Astrocyte of the hippocampus (primary cell): ENCODE measurements at regions not wholly inside any gene's neighbourhood (a gene's known extent, or its start where the extent isn't known, plus 50 kb on each side); places are given as distances from the start of the nearest gene placed in this dataset.
A peak's percentile ranks its signal among the peaks of the same experiment; 100 is the strongest.
"Not testable (repeated sequence)": the region's sequence is repeated elsewhere in the genome, so short reads cannot be mapped to it uniquely, and the experiment has no call there.

Experiments
- DNase-seq: peaks from one replicate; pipeline ENCODE4 v3.0.0; 2011; ENCODE audit warnings: low read depth, low spot score

GRCh38 chr3:197459571-197459970 is 96.2 kb downstream of the BDH1 start:
- not testable (repeated sequence) for DNase-seq

DNA sequence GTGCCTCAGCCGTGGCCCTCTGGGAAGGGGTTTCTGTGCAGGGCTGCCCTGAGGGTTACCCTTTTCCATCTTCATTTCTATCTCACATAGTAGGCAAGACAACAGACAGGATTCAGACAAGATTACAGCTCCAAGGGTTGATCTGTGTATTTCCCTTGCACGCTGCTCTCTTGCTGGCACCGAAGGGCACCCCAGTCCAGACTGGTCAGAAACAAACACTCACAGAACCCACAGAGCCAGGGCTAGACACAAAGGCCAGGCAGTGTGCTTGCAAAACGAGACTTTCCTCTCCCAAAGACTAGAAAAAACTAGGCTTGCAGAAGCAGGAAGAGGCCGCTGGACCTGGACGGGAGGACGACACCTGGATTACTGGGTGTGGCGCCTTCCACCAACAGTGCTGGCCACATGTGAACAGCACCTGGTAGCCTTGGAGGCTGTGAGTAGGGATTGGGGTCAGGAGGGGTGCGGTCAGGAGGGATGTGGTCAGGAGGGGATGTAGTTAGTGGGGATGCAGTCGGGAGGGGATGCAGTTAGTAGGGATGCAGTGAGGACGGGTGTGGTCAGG is 96.8 kb downstream of the BDH1 start:
- DNase-seq, result no peak

GRCh38 chr3:197458179-197458707 is 97.5 kb downstream of the BDH1 start:
- no peak for DNase-seq

GRCh38 chr3:197456261-197457091 is 99.3 kb downstream of the BDH1 start:
- peak; percentile 97 for DNase-seq

DNA sequence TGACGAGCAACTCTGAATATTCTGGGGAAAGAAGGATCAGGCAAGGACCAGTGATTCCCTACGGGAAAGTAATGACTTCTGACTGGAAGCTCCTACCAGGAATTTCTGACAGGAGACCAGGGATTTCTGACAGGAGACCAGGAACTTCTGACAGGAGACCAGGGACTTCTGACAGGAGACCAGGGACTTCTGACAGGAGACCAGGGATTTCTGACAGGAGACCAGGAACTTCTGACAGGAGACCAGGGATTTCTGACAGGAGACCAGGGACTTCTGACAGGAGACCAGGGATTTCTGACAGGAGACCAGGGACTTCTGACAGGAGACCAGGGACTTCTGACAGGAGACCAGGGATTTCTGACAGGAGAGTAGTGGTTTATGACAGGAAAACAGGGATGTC is 100.9 kb downstream of the BDH1 start:
- not testable (repeated sequence) for DNase-seq

GRCh38 chr3:197454014-197454413 is 101.8 kb downstream of the BDH1 start:
- no peak for DNase-seq

GRCh38 chr3:197450810-197451209 is 105.0 kb downstream of the BDH1 start:
- DNase-seq, result no peak

DNA sequence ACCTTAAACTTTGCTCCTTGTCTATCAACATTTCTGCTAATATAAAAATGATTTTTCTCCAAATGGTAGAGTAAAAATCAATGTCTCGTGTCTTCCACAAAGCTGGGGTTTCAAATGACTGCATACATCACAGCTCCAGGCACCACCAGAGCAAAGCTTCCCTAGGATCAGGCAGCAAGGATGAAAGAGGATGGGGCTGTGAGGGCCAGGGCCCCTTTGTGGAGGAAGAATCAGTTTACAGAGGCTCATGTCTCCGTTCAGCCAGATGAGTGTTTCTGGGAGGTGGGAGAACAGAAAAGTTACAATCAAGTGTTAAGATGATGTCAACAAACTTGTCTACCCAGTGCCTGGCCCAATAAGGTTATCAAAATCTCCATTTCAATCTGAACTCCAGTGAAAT is 105.5 kb downstream of the BDH1 start:
- DNase-seq, result no peak

GRCh38 chr3:197449181-197449580 is 106.6 kb downstream of the BDH1 start:
- DNase-seq, result not testable (repeated sequence)

DNA sequence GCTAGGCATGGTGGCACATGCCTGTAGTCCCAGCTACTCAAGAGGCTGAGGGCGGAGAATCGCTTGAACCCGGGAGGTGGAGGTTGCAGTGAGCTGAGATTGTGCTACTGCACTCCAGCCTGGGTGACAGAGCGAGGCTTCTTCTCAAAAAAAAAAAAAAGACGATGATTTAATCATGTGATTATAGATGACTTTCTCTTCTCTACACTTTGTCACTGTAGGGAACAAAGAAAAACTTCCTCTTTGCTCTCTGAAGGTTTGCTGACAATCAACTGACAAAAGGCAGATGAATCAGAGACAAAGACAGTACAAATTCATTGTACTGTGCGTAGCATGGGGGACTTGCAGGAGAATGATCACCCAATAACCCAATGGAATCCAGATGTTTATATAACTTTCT is 108.0 kb downstream of the BDH1 start:
- DNase-seq, result not testable (repeated sequence)

DNA sequence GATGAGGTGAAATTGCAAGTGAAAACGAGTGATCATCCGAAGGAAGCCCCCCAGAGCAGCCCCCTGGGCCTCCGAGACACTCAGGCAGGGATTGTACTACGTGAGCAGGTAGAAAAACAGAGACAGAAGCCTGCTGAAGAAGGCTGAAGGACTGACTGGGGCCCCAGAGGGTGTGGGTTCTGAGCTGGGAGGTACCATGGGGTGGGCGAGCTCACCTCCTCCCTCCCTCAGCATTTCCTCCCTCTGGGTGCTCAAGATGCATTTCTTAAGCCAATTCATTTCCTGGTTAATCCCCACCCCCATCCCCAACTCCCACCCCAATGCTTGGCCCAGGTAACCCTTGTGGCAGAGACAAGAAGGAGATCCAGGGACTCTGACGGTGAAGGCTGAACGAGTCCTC is 108.7 kb downstream of the BDH1 start:
- no peak for DNase-seq

DNA sequence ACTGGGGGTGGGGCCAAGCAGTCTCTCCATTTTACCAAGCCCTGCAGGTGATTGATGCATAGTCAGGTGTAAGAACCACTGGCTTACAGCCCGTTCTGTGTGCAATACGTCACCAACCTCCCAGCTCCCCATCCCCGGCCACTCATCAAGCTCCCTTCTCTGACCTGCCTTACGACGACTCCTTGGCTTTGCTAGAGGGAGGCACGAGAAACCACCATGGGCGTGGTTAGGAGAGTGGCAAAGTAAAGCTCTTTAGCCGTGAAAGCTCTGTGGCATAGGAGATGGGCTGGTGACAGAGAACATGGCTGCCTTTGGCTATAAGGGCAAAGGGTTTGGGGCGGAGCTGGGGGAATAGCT is 109.1 kb downstream of the BDH1 start:
- DNase-seq, result no peak

GRCh38 chr3:197445896-197446699 is 109.7 kb downstream of the BDH1 start:
- no peak for DNase-seq

DNA sequence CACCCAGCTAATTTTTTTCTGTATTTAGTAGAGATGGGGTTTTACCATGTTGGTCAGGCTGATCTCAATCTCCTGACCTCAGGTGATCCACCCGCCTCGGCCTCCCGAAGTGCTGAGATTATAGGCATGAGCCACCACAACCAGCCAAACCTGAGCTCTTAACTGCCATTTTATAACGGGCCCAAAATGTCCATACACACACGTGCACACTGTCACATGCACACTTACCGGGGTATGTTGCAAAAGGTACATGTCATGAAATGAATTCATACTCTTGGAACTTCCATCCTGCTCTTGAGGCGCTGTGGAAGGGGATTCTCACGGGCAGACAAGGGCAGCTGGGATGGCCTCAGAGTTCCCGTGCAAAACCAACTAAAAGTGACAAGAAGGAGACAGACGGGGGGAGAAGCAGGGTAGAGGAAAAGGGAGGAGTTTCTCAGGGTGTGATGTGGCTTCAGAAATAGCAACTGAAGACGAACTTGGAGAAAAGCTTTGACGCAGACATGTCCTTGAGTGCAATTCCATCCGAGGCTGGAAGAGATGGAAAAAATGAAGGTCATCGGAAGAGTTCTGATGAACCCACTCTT is 110.9 kb downstream of the BDH1 start:
- no peak for DNase-seq

DNA sequence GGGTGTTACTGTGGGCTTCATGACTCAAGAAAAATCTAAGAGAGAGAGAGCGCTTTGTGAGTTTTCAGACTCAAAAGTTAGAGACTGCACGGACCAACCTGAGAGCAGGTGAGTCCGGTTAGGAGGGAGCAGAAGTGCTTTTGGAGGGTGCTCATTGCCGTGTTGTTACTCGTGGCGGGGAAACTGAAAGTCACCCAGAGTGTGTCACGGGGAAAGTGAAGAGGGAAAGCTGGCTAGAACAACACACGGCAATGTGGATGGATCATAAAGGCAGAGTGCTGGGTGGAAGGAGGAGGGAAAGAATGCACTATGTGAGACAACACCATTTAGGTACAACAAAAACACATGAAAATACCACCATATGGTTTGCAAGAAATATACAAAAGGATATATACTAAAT is 112.3 kb downstream of the BDH1 start:
- DNase-seq, result no peak

- DNase-seq, result no peak
Measured at GRCh38 chr3:197440717-197441303, 115.0 kb downstream of the BDH1 start.

DNA sequence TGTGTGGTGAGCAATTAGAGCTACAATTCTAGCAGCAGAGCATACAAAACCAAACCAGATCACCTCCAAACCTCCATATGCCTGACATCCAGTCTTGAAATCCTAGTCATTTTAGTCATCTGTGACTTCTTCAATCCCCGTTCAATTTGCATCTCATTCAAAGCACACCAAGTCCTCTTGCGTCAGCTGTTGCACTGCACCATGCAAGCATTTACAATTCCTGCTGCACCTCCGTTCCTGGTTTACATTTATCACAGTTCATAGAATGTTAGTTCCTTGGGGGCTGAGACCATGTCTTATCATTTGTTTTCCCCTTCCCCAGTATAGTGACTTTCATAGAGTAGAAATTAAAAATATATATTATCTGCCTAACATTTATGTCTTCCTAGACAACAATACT is 116.9 kb downstream of the BDH1 start:
- DNase-seq, result no peak

DNA sequence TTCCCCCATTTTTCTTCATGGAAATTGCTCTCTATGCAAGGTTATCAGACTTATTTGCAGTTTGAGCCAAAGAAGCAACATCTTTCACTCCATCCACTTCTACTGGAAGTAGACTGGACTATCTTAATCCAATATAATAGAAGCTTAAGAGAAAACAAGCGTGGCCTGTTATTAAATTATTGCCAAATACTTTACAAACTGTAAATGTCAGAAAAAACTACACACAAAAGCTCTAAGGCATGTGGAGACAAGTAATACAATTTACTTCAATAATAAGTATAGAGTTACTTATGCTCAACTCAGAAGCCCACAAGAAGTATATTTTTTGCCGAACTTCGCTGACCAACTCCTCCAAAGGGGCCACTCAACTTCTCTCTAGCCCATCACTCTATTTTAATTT is 120.3 kb downstream of the BDH1 start:
- no peak for DNase-seq

DNA sequence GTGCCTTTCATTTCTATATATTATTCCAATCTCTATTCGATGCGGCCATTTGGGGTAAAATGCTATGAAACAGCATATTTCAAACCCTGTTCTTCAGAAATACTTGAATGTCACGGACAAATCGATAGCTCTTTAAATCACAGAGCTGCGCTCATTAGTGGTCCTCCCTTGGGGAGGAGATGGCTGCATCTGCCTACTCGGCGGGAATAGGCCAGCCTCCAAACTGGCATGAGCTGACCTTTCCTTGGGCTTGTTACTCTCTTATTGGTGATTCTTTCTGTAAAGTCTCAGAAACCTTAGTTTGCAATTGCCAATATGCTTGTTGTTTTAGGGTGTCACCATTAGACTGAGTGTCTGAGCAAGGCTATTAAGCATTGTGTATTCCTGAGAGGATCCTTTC is 120.9 kb downstream of the BDH1 start:
- DNase-seq, result no peak

DNA sequence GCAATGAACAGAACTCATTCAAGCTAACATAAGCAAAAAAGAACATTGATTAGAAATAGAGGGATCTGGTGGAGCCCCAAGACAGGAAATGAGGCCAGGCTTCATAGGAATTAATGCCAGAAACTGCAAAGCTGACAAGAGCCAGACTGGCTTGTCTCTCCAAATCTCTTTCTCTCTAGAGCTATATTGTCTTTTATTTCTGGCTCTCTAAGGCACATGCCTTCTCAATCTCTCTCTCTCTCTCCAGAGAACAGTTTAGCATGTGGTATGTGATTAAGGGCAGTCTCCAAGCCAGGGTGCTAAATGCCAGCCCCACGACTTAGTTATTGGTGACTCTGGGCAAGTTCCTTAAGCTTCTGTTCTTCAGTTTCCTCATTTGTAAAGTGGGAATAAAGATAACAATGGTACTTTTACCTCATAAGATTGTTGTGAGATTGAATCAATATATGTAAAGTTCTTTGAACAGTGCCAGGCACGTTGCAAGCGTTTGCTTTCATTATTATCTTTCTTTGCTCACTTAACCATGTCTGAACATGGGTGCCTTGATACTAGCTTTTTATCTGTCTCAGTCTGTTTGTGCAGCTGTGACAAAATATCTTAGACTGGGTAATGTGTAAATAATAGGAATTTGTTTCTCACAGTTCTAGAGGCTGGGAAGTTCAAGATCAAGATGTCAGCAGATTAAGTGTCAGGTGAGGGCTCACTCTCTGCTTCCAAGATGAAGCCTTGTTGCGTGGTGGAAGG is 123.2 kb downstream of the BDH1 start:
- no peak for DNase-seq

DNA sequence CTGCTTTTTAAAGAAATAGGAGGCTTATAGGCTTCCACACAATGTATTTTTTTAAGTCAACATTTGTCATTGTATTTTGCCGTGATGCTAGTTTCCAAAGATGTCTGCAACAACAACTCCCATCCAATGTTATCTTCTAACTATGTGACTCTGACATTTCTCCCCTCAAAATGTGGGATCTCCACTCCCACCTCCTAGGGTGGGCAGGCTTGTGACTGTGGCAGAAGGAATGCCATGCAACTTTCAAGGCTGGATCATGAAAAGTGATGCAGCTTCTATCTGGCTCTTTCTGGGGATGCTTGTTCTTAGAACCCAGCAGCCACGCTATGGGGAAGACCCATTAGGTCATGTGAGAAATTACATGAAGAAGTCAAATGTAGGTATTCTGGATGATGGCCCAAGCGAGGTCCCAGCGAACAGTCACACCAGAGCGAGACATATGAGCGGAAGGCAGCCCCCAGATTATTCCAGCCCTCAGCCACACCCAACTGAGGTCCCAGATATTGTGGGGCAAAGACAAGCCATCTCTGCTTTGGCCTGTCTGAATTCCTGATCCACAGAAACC is 124.3 kb downstream of the BDH1 start:
- DNase-seq, result peak; percentile 39
